Stomach (tissue), 8 donors: ENCODE measurements at regions not wholly inside any gene's neighbourhood (a gene's known extent, or its start where the extent isn't known, plus 50 kb on each side); places are given as distances from the start of the nearest gene placed in this dataset.
"Not testable (repeated sequence)": the region's sequence is repeated elsewhere in the genome, so short reads cannot be mapped to it uniquely, and the experiment has no call there.

Source experiments
- DNase-seq, 2 donors: peaks; one replicate each; pipeline versions ENCODE4 v3.0.0 to v3.0.0-alpha.2; 2013 to 2019
- H3K27ac ChIP-seq, 5 donors: fragments of 200-600 bp in 4 of 5; sonication (generic) in 4 of 5; one replicate each; pipeline ENCODE4 v1.5.1; 2013 to 2019; ENCODE audit warnings: mild to moderate bottlenecking in 1 of 5, moderate library complexity in 1 of 5
- H3K27me3 ChIP-seq, 3 donors: fragments of 200-600 bp; sonication (generic); one replicate each; pipeline ENCODE4 v1.5.1; 2017 to 2019; ENCODE audit warnings: mixed run types in 1 of 3
- H3K36me3 ChIP-seq, 4 donors: fragments of 200-600 bp; sonication (generic); 1 replicate in 3 of 4; 2 replicates in 1 of 4; pipeline ENCODE4 v1.5.1; 2016 to 2019
- H3K4me1 ChIP-seq, 4 donors: fragments of 200-600 bp; sonication (generic); one replicate each; pipeline ENCODE4 v1.5.1; 2016 to 2019
- H3K4me3 ChIP-seq, 4 donors: fragments of 200-600 bp; sonication (generic) in 3 of 4; one replicate each; pipeline ENCODE4 v1.5.1; 2016 to 2019; ENCODE audit warnings: mild to moderate bottlenecking in 1 of 4
- H3K9me3 ChIP-seq, 4 donors: fragments of 200-600 bp; sonication (generic); one replicate each; pipeline ENCODE4 v1.5.1; 2016 to 2019
- EP300 ChIP-seq: sonication (generic); formaldehyde crosslinking; IDR thresholded peaks from one replicate; pipeline ENCODE4 v1.6.1; 2017; ENCODE audit warnings: antibody characterized with exemption
- POLR2A ChIP-seq, 4 donors: fragments of 450-650 bp; IDR thresholded peaks; one replicate each; pipeline ENCODE4 v1.6.1; 2016; ENCODE audit warnings: antibody characterized with exemption in 4 of 4, control low read depth in 2 of 4, mild to moderate bottlenecking in 1 of 4, moderate library complexity in 1 of 4
- POLR2AphosphoS5 ChIP-seq, 3 donors: sonication (generic); formaldehyde crosslinking; IDR thresholded peaks; one replicate each; pipeline ENCODE4 v1.6.1; 2016; ENCODE audit warnings: antibody characterized with exemption in 3 of 3
- WGBS, 5 donors: extraction: QIAGEN DNeasy Blood & Tissue Kit in 3 of 5; methylation state at CpG; one replicate each; pipeline versions ENCODE4 v1.1.5 to v1.1.7; 2013 to 2018; 5-methylcytosine and 5-hydroxymethylcytosine counted together
- intact Hi-C: fragments of 100-400 bp; cut with DNase I; formaldehyde crosslinking; loops from one replicate; pipeline ENCODE4 v1.15.1; 2023; ENCODE audit warnings: low total_unique reads
- TF ChIP-seq, protein P1 (sequence below), 7 experiments: fragments of 450-650 bp in 4 of 7; fragments of 200-600 bp in 3 of 7; sonication (generic) in 3 of 7; IDR thresholded peaks; one replicate each; pipeline ENCODE4 v1.5.1; 2016 to 2019; ENCODE audit warnings: antibody characterized with exemption in 7 of 7, control low read depth in 2 of 7, mild to moderate bottlenecking in 1 of 7
- donor health status: healthy with polysubstance abuse.
- donor health status: Bipolar disorder and iron deficiency.
- donor health status: healthy.

DNA sequence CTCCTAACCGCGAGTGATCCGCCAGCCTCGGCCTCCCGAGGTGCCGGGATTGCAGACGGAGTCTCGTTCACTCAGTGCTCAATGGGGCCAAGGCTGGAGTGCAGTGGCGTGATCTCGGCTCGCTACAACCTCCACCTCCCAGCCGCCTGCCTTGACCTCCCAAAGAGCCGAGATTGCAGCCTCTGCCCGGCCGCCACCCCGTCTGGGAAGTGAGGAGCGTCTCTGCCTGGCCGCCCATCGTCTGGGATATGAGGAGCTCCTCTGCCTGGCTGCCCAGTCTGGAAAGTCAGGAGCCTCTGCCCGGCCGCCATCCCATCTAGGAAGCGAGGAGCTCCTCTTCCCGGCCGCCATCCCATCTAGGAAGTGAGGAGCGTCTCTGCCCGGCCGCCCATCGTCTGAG is 58.8 kb upstream of the ANKRD30BL start:
- H3K36me3 ChIP-seq, H3K4me1 ChIP-seq, H3K27ac ChIP-seq, intact Hi-C loops, H3K4me3 ChIP-seq, H3K9me3 ChIP-seq, H3K27me3 ChIP-seq, DNase-seq: not testable (repeated sequence)
- WGBS, 5 donors = 97 to 100% (median 98%) methylated on average over 3 to 28 of the region's 28 CpGs; no CpG with 5 or more reads in 1 of the 5 donors

DNA sequence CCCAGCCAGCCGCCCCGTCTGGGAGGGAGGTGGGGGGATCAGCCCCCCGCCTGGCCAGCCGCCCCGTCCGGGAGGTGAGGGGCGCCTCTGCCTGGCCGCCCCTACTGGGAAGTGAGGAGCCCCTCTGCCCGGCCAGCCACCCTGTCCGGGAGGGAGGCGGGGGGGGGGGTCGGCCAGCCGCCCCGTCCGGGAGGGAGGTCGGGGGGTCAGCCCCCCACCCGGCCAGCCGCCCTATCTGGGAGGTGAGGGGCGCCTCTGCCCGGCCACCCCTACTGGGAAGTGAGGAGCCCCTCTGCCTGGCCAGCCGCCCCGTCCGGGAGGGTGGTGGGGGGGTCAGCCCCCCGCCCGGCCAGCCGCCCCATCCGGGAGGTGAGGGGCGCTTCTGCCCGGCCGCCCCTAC is 60.1 kb upstream of the ANKRD30BL start:
- intact Hi-C loops, H3K9me3 ChIP-seq, H3K27ac ChIP-seq, H3K27me3 ChIP-seq, H3K36me3 ChIP-seq, DNase-seq, H3K4me1 ChIP-seq, H3K4me3 ChIP-seq: not testable (repeated sequence)
- 97 to 100% (median 99%) methylated on average over 2 to 15 of the region's 30 CpGs; no CpG with 5 or more reads in 1 of the 5 donors for WGBS, 5 donors

DNA sequence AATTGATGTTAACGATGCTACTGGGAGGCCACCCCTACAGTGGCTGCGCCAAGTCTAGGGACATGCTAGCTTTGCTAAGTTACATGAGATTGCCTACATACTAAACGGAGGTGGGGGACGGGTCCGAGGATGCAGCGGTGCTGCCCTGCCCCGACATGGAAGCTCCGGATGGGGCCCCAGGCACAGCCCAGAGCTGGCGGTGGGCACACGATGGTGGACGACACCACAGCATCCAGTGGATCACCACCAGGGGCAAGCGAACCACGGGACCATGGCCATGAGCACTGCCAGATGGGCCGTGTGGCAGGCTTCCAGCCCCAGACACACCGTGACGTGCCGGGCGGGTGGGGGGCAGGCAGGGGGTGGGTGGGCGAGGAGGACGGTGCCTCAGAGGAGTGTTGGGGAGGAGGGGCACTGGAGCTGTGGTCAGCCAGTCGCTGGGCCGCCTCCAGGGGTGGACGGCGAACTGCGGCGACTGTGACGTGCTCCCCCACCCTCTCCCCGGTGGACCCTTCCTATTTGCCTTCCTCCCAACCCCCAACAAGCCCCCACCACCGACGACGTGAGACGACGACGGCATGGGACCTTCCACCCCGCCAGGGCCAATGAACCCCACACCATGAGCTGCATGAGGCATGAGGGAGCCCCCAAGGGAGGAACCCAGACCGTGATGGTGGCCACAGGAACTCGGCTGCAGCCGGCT is 90.6 kb upstream of the ANKRD30BL start:
- Histone ChIP-seq H3K36me3 (no peaks in the 10 kb centered on the region), H3K4me1 (peaks cover 4 to 10% (median 10%) of the 10 kb centered on the region in 4 donors), H3K27me3 (peaks cover 3 to 26% (median 13%) of the 10 kb centered on the region in 3 donors), H3K9me3 (peaks cover 0 to 41% (median 13%) of the 10 kb centered on the region in 4 donors), H3K27ac (no peak overlapping the region), H3K4me3 (no peak overlapping the region)
- no peak for TF ChIP-seq EP300
- no peak for TF ChIP-seq POLR2AphosphoS5 (IDR thresholded peaks at IDR 0.05)
- TF ChIP-seq, protein P1, sequence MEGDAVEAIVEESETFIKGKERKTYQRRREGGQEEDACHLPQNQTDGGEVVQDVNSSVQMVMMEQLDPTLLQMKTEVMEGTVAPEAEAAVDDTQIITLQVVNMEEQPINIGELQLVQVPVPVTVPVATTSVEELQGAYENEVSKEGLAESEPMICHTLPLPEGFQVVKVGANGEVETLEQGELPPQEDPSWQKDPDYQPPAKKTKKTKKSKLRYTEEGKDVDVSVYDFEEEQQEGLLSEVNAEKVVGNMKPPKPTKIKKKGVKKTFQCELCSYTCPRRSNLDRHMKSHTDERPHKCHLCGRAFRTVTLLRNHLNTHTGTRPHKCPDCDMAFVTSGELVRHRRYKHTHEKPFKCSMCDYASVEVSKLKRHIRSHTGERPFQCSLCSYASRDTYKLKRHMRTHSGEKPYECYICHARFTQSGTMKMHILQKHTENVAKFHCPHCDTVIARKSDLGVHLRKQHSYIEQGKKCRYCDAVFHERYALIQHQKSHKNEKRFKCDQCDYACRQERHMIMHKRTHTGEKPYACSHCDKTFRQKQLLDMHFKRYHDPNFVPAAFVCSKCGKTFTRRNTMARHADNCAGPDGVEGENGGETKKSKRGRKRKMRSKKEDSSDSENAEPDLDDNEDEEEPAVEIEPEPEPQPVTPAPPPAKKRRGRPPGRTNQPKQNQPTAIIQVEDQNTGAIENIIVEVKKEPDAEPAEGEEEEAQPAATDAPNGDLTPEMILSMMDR (IDR thresholded peaks at IDR 0.05) = no peak
- intact Hi-C loops = no loop called here
- 92 to 97% (median 94%) methylated on average over 27 to 38 of the region's 38 CpGs for WGBS, 5 donors
- DNase-seq = no peak

DNA sequence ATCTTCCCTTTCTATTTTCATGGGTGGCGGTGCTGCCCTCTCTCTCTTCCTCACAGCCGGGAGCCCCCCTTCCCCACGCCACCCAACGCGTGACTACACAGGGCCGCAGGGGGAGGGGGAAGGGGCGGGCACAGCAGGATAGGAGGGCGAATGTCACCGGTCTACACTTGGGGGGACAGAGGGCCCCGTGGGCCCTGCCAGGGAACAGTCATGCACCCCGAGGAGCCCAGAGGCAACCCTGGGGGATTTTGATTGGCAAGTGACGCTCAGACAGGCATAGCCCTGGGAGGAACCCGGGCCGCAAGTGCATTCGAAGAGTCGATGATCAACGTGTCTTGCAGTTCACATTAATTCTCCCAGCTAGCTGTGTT is 91.1 kb upstream of the ANKRD30BL start:
- WGBS, 5 donors = 93 to 96% (median 95%) methylated on average over 13 to 17 of the region's 17 CpGs
- peaks cover 3 to 31% (median 18%) of the 10 kb centered on the region in 3 donors for H3K27me3 ChIP-seq
- intact Hi-C loops = no loop called here
- DNase-seq = no peak
- peaks cover 0 to 41% (median 13%) of the 10 kb centered on the region in 4 donors for H3K9me3 ChIP-seq
- TF ChIP-seq EP300 (no peak), POLR2AphosphoS5 (IDR thresholded peaks at IDR 0.05) (no peak)
- TF ChIP-seq, protein P1 (IDR thresholded peaks at IDR 0.05) = no peak
- peaks cover 5 to 16% (median 15%) of the 10 kb centered on the region in 4 donors for H3K4me1 ChIP-seq
- H3K36me3 ChIP-seq = no peaks in the 10 kb centered on the region
- H3K27ac ChIP-seq = no peak overlapping the region
- no peak overlapping the region for H3K4me3 ChIP-seq

DNA sequence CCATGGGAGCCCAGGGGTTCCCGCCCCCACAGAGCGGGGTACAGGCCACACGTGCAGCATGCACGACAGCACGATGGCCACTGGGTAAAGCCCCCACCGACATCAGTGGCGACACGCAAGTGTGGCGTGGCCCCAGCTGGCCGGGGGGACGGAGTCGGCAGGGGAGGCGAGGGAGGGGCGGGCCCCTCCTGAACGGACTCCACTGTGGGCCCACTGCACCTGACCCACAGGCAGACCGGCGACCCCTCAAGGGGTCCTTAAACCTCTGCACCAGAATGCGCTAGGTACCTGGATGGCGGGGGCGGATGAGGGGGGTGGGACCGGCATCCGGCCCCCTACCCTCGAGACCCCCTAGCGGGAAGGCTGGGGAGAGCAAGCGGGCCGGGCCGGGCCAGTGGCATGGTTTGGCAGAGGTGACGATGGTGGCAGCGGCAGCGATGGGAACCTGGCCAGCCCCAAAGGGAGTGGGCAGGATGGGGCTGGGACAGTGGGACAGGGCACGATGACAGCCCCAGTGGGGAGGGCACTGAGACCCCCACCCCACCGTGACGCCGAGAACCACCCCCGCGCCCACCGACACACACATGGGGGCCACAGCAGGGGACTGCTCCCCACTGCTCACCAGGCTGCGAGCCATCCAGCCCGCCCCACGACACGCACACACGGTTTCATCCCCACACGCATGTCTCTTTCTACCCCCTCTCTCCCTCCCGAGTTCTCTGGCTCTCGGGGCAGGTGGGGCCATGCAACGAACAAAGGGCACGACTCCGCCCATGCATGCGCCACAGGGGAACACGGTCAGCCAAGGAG is 91.9 kb upstream of the ANKRD30BL start:
- Histone ChIP-seq H3K27me3 (peaks cover 3 to 39% (median 21%) of the 10 kb centered on the region in 3 donors), H3K27ac (no peak overlapping the region), H3K9me3 (peaks cover 0 to 41% (median 9%) of the 10 kb centered on the region in 4 donors), H3K4me3 (no peak overlapping the region), H3K4me1 (peaks cover 5 to 18% (median 17%) of the 10 kb centered on the region in 4 donors), H3K36me3 (no peaks in the 10 kb centered on the region)
- 94 to 96% (median 95%) methylated on average over 36 to 50 of the region's 50 CpGs for WGBS, 5 donors
- no peak for DNase-seq
- TF ChIP-seq EP300 (no peak), POLR2AphosphoS5 (IDR thresholded peaks at IDR 0.05) (no peak), POLR2A (IDR thresholded peaks at IDR 0.05) (no peak)
- TF ChIP-seq, protein P1 (IDR thresholded peaks at IDR 0.05) = no peak
- intact Hi-C loops = no loop called here

DNA sequence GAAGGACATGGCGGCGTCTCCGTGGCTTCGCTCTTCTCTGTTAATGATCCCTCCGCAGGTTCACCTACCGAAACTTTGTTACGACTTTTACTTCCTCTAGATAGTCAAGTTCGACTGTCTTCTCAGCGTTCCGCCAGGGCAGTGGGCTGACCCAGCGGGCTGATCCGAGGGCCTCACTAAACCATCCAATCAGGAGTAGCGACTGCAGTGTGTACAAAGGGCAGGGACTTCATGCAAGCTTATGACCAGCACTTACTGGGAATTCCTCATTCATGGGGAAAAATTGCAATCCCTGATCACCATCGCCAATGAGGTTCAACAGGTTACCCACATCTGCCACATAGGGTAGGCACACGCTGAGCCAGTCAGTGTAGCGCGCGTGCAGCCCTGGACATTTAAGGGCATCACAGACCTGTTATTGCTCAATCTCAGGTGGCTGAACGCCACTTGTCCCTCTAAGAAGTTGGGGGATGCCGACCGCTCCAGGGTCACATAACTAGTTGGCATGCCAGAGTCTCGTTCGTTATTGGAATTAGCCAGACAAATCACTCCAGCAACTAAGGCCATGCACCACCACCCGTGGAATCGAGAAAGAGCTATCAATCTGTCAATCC is 92.7 kb upstream of the ANKRD30BL start:
- not testable (repeated sequence) for H3K4me3 ChIP-seq, DNase-seq

More for the DNA sequence above, 92.7 kb upstream of the ANKRD30BL start:
- H3K27ac ChIP-seq, intact Hi-C loops, H3K36me3 ChIP-seq: not testable (repeated sequence)
- Histone ChIP-seq H3K4me1 (peaks cover 5 to 18% (median 17%) of the 10 kb centered on the region in 4 donors), H3K27me3 (peaks cover 3 to 44% (median 21%) of the 10 kb centered on the region in 3 donors), H3K9me3 (peaks cover 0 to 35% (median 6%) of the 10 kb centered on the region in 4 donors)
- WGBS, 5 donors = 90 to 97% (median 91%) methylated on average over 24 to 25 of the region's 25 CpGs
